WI38 (cell line): ENCODE measurements at regions not wholly inside any gene's neighbourhood (a gene's known extent, or its start where the extent isn't known, plus 50 kb on each side); places are given as distances from the start of the nearest gene placed in this dataset.

ENCODE experiments used
- H3K4me3 ChIP-seq: 2 replicates; pipeline ENCODE4 v1.5.1; 2011; ENCODE audit warnings: low read depth, mild to moderate bottlenecking, control low read depth, low read length
- TF ChIP-seq, protein P1 (sequence below): IDR thresholded peaks from 2 replicates; pipeline ENCODE4 v1.5.1; 2012; ENCODE audit warnings: low read depth, mild to moderate bottlenecking, control low read depth, low read length

DNA sequence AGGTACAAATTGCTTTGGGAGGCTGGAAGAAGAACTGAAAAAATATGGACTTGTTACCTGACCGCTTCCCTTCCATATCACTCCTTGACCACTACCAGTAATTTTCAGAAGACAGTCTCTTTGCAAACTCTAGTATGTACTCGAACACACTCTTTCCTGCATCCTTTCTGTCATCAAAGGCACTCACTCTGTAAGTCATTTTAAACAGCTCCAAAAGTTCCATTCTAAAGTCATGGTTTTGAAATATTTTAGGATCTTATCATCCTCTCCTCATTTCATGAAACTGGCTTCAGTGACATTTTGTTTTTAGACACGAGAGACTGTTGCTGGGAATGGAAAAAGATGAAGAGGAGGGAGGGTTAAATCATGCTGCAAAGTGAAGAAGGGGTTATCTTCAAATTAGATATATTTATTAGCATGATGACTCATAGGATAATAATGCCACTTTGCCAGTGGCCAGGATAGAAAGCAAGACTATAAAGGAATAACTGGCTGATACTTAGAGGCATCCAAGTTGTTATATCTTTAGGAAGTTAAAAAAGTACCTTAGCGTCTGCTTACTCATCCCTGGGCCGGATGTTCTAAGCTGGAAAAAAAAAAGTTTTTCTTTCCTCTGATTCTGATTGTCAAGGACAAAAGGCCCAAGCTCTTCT, 549.3 kb downstream of the METTL15 start:
- no peak overlapping the region for H3K4me3 ChIP-seq
- TF ChIP-seq, protein P1, sequence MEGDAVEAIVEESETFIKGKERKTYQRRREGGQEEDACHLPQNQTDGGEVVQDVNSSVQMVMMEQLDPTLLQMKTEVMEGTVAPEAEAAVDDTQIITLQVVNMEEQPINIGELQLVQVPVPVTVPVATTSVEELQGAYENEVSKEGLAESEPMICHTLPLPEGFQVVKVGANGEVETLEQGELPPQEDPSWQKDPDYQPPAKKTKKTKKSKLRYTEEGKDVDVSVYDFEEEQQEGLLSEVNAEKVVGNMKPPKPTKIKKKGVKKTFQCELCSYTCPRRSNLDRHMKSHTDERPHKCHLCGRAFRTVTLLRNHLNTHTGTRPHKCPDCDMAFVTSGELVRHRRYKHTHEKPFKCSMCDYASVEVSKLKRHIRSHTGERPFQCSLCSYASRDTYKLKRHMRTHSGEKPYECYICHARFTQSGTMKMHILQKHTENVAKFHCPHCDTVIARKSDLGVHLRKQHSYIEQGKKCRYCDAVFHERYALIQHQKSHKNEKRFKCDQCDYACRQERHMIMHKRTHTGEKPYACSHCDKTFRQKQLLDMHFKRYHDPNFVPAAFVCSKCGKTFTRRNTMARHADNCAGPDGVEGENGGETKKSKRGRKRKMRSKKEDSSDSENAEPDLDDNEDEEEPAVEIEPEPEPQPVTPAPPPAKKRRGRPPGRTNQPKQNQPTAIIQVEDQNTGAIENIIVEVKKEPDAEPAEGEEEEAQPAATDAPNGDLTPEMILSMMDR: no peak

GRCh38 chr11:28654191-28654590, 546.0 kb downstream of the METTL15 start:
- TF ChIP-seq, protein P1: no peak

GRCh38 chr11:28649922-28650321, 541.7 kb downstream of the METTL15 start:
- TF ChIP-seq, protein P1: no peak
- H3K4me3 ChIP-seq: no peak overlapping the region

More at GRCh38 chr11:28654191-28654590, 546.0 kb downstream of the METTL15 start:
- no peak overlapping the region for H3K4me3 ChIP-seq

GRCh38 chr11:28636566-28636965, 528.4 kb downstream of the METTL15 start:
- H3K4me3 ChIP-seq: no peak overlapping the region
- TF ChIP-seq, protein P1: no peak

- H3K4me3 ChIP-seq: no peak overlapping the region
- TF ChIP-seq, protein P1: no peak
Observed at GRCh38 chr11:28636033-28636432, 527.8 kb downstream of the METTL15 start.

DNA sequence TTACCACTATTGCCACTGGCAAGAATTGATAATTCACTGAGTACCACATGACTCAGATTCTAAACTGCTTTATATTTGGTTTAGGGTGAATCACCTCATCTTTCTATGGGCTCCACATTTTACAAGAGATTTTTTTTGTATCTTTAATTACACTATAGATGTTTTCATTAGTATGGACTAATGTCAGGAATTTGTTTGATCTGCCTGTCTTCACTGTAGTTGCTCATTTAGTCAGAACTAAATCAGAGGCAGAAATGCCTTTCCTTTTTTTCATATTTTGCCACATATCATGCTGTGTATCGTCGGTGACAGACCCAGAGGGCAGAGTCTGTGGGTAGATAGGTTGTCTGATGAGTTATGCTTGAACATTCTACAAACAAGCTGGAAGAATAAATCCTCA, 524.1 kb downstream of the METTL15 start:
- no peak overlapping the region for H3K4me3 ChIP-seq
- TF ChIP-seq, protein P1: no peak

- TF ChIP-seq, protein P1: no peak
- no peak overlapping the region for H3K4me3 ChIP-seq
Observed at GRCh38 chr11:28631148-28631547, 523.0 kb downstream of the METTL15 start.
